OCI-LY1 (cell line): ENCODE measurements at regions not wholly inside any gene's neighbourhood (a gene's known extent, or its start where the extent isn't known, plus 50 kb on each side); places are given as distances from the start of the nearest gene placed in this dataset.

Source experiments
- EZH2 ChIP-seq: fragments of 200-600 bp; sonication (generic), shearing (Covaris generic); IDR thresholded peaks from 2 replicates; pipeline ENCODE4 v1.8.0; 2017; ENCODE audit warnings: borderline replicate concordance, mixed run types, mild to moderate bottlenecking, antibody characterized with exemption, low read length, moderate library complexity, mixed read lengths
- TF ChIP-seq, protein P1 (sequence below): fragments of 200-600 bp; sonication (generic), shearing (Covaris generic); IDR thresholded peaks from 2 replicates; pipeline ENCODE4 v1.5.1; 2017; ENCODE audit warnings: mild to moderate bottlenecking, antibody characterized with exemption, low read length, moderate library complexity, mixed read lengths

- TF ChIP-seq, protein P1, sequence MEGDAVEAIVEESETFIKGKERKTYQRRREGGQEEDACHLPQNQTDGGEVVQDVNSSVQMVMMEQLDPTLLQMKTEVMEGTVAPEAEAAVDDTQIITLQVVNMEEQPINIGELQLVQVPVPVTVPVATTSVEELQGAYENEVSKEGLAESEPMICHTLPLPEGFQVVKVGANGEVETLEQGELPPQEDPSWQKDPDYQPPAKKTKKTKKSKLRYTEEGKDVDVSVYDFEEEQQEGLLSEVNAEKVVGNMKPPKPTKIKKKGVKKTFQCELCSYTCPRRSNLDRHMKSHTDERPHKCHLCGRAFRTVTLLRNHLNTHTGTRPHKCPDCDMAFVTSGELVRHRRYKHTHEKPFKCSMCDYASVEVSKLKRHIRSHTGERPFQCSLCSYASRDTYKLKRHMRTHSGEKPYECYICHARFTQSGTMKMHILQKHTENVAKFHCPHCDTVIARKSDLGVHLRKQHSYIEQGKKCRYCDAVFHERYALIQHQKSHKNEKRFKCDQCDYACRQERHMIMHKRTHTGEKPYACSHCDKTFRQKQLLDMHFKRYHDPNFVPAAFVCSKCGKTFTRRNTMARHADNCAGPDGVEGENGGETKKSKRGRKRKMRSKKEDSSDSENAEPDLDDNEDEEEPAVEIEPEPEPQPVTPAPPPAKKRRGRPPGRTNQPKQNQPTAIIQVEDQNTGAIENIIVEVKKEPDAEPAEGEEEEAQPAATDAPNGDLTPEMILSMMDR = no peak
- TF ChIP-seq EZH2 = no peak
These were observed 970.2 kb upstream of the TYRP1 start for GRCh38 chr9:11722957-11723356.
